ENCODE measurements at regions not wholly inside any gene's neighbourhood (a gene's known extent, or its start where the extent isn't known, plus 50 kb on each side); places are given as distances from the start of the nearest gene placed in this dataset.

GRCh38 chr4:185993328-185993973, 75.5 kb upstream of the TLR3 start:
- no peak for DNase-seq

- no peak for DNase-seq
Observed at GRCh38 chr4:185994750-185995149, 74.2 kb upstream of the TLR3 start.

- no peak for DNase-seq
Observed at GRCh38 chr4:185995665-185996064, 73.3 kb upstream of the TLR3 start.

- DNase-seq = no peak
Observed at GRCh38 chr4:185997296-185997695, 71.7 kb upstream of the TLR3 start.

GRCh38 chr4:185998791-185999190, 70.2 kb upstream of the TLR3 start:
- DNase-seq = no peak

- no peak for DNase-seq
Observed at GRCh38 chr4:185999207-185999606, 69.7 kb upstream of the TLR3 start.

- DNase-seq = no peak
Observed at GRCh38 chr4:186002853-186003252, 66.1 kb upstream of the TLR3 start.

- no peak for DNase-seq
Observed at GRCh38 chr4:186003746-186004145, 65.2 kb upstream of the TLR3 start.

- DNase-seq = no peak
Observed at GRCh38 chr4:186008057-186008456, 60.9 kb upstream of the TLR3 start.

GRCh38 chr4:186009976-186010375, 59.0 kb upstream of the TLR3 start:
- DNase-seq = no peak

- no peak for DNase-seq
Observed at GRCh38 chr4:186010821-186011220, 58.1 kb upstream of the TLR3 start.

GRCh38 chr4:186012071-186012470, 56.9 kb upstream of the TLR3 start:
- no peak for DNase-seq

- DNase-seq = no peak
Observed at GRCh38 chr4:186013419-186014186, 55.4 kb upstream of the TLR3 start.

- no peak for DNase-seq
Observed at GRCh38 chr4:186015212-186015817, 53.6 kb upstream of the TLR3 start.

- no peak for DNase-seq
Observed at GRCh38 chr4:186016796-186017195, 52.2 kb upstream of the TLR3 start.

GRCh38 chr4:186017801-186018200, 51.2 kb upstream of the TLR3 start:
- DNase-seq = no peak

- no peak for DNase-seq
Observed at GRCh38 chr4:186018261-186018660, 50.7 kb upstream of the TLR3 start.

GRCh38 chr4:186018784-186019183, 50.2 kb upstream of the TLR3 start:
- no peak for DNase-seq
